ENCODE measurements at regions not wholly inside any gene's neighbourhood (a gene's known extent, or its start where the extent isn't known, plus 50 kb on each side); places are given as distances from the start of the nearest gene placed in this dataset.

- TF ChIP-seq CTCF (conservative IDR thresholded peaks at IDR 0.05) (no peak), ZFX (IDR thresholded peaks at IDR 0.05) (no peak)
These were observed 250.0 kb downstream of the LRFN2 start for GRCh38 chr6:40336940-40337760.
